Nephron (organoid): ENCODE measurements at regions not wholly inside any gene's neighbourhood (a gene's known extent, or its start where the extent isn't known, plus 50 kb on each side); places are given as distances from the start of the nearest gene placed in this dataset.
"Not testable (repeated sequence)": the region's sequence is repeated elsewhere in the genome, so short reads cannot be mapped to it uniquely, and the experiment has no call there.

ENCODE experiments used
- H3K27ac Mint-ChIP-seq, 3 experiments: 2 replicates each; pipeline ENCODE4 v1.8.0; 2020; ENCODE audit warnings: mixed read lengths in 3 of 3, mild to moderate bottlenecking in 2 of 3, moderate library complexity in 1 of 3
- H3K27me3 Mint-ChIP-seq: 2 replicates; pipeline ENCODE4 v1.8.0; 2021; ENCODE audit warnings: low read depth, mild to moderate bottlenecking, moderate library complexity, mixed read lengths
- H3K36me3 Mint-ChIP-seq: 2 replicates; pipeline ENCODE4 v1.8.0; 2020; ENCODE audit warnings: low read depth, mixed read lengths
- H3K4me1 Mint-ChIP-seq: 2 replicates; pipeline ENCODE4 v1.8.0; 2020; ENCODE audit warnings: mixed read lengths
- H3K4me3 Mint-ChIP-seq, 3 experiments: 2 replicates each; pipeline ENCODE4 v1.8.0; 2020; ENCODE audit warnings: mild to moderate bottlenecking in 3 of 3, mixed read lengths in 3 of 3, moderate library complexity in 2 of 3
- H3K9me3 Mint-ChIP-seq: 2 replicates; pipeline ENCODE4 v1.8.0; 2020; ENCODE audit warnings: mixed read lengths
- TF ChIP-seq, protein P1 (sequence below), 3 experiments: fragments of 200-600 bp; sonication (generic); IDR thresholded peaks; one replicate each; pipeline ENCODE4 v1.5.0; 2021; ENCODE audit warnings: antibody characterized with exemption in 3 of 3; ENCODE audit not compliant: unreplicated experiment in 3 of 3

DNA sequence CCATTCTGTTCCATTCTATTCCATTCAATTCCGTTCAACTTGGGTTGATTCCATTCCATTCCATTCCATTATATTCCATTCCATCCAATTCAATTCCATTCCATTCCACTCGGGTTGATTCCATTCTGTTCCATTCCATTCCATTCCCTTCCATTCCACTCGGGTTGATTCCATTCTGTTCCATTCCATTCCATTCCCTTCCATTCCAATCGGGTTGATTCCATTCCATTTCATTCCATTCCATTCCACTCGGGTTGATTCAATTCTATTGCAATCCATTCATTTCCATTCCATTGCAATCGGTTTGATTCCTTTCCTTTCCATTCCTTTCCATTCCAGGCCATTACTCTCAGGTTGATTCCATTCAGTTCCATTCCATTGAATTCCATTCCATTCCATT, 1138.4 kb downstream of the RPIA start:
- Mint-ChIP-seq H3K27me3 (no peaks in the 10 kb centered on the region), H3K4me3 (no peak overlapping the region), H3K4me1 (no peaks in the 10 kb centered on the region), H3K36me3 (peaks cover 41% of the 10 kb centered on the region), H3K27ac (no peak overlapping the region), H3K9me3 (peaks cover 10% of the 10 kb centered on the region)
- TF ChIP-seq, protein P1, sequence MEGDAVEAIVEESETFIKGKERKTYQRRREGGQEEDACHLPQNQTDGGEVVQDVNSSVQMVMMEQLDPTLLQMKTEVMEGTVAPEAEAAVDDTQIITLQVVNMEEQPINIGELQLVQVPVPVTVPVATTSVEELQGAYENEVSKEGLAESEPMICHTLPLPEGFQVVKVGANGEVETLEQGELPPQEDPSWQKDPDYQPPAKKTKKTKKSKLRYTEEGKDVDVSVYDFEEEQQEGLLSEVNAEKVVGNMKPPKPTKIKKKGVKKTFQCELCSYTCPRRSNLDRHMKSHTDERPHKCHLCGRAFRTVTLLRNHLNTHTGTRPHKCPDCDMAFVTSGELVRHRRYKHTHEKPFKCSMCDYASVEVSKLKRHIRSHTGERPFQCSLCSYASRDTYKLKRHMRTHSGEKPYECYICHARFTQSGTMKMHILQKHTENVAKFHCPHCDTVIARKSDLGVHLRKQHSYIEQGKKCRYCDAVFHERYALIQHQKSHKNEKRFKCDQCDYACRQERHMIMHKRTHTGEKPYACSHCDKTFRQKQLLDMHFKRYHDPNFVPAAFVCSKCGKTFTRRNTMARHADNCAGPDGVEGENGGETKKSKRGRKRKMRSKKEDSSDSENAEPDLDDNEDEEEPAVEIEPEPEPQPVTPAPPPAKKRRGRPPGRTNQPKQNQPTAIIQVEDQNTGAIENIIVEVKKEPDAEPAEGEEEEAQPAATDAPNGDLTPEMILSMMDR (IDR thresholded peaks at IDR 0.05; ENCODE audit: unreplicated experiment in 3 of 3): no peak

DNA sequence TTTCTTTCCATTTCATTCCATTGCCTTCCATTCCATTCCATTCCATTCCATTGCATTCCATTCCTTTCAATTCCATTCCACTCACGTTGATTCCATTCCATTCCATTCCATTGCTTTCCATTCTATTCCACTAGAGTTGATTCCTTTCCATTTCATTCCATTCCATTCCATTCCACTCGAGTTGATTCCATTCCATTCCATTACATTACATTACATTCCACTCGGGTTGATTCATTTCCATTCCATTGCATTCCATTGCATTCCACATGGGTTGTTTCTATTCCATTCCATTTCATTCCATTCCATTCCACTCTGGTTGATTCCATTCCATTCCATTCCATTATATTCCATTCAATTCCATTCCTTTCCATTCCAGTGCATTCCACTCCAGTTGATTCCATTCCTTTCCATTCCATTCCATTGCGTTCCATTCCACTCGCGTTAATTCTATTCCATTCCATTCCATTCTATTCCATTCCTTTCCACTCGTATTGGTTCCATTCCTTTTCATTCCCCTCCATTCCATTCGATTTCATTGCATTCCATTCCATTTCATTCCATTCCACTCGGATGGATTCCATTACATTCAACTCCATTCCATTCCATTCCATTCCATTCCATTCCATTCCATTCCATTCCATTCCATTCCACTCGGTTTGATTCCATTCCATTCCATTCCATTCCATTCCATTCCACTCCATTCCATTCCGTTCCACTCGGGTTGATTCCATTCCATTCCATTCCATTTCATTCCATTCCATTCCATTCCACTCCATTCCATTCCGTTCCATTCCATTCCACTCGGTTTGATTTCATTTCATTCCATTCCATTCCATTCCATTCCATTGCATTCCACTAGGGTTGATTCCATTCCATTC, 1139.1 kb downstream of the RPIA start:
- not testable (repeated sequence) for H3K4me3 Mint-ChIP-seq, H3K9me3 Mint-ChIP-seq, H3K27ac Mint-ChIP-seq, H3K27me3 Mint-ChIP-seq, H3K4me1 Mint-ChIP-seq
- peaks cover 41% of the 10 kb centered on the region for H3K36me3 Mint-ChIP-seq

DNA sequence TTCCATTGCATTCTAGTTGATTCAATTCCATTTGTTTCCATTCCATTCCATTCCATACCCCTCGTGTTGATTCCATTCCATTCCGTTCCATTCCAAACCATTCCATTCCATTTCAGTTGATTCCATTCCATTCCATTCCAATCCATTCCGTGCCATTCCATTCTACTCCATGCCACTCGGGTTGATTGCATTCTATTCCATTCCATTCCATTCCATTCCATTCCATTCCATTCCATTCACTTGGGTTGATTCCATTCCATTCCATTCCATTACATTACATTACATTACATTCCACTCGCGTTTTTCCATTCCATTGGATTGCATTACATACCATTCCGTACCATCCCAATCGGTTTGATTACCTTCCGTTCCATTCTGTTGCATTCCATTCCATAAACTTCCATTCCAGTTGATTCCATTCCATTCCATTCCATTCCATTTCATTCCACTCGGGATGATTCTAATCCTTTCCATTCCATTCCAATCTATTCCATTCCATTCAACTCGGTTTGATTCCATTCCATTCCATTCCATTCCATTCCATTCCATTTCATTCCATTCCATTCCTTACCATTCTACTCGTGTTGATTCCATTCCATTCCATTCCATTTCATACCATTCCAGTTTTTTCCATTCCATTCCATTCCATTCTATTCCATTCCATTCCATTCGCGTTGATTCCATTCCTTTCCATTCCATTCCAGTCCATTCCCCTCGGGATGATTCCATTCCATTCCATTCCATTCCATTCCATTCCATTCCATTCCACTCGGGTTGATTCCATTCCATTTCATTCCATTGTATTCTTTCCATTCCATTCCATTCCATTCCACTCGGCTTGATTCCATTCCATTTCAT, 1140.4 kb downstream of the RPIA start:
- TF ChIP-seq, protein P1 (IDR thresholded peaks at IDR 0.05; ENCODE audit: unreplicated experiment in 3 of 3): no peak
- peaks cover 48% of the 10 kb centered on the region for H3K36me3 Mint-ChIP-seq
- peaks cover 18% of the 10 kb centered on the region for H3K9me3 Mint-ChIP-seq
- no peak overlapping the region for H3K4me3 Mint-ChIP-seq
- no peaks in the 10 kb centered on the region for H3K27me3 Mint-ChIP-seq
- H3K27ac Mint-ChIP-seq: no peak overlapping the region
- H3K4me1 Mint-ChIP-seq: no peaks in the 10 kb centered on the region

DNA sequence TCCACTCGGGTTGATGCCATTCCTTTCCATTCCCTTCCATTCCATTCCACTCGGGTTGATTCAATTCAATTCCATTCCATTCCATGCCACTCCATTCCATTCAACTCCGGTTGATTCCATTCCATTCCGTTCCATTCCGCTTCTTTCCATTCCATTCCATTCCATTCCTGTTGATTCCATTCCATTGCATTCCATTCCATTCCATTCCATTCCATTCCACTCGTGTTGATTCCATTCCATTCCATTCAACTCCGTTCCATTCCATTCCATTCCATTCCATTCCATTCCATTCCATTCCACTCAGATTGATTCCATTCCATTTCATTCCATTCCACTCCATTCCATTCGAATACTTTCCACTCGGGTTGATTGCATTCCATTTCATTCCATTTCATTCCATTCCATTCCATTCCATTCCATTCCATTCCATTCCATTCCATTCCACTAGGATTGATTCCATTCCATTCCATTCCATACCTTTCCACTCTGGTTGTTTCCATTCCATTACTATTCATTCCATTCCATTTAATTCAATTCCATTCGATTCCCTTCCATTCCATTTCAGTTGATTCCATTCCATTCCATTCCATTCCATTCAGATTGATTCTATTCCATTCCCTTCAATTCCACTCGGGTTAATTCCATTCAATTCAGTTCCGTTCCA, 1141.8 kb downstream of the RPIA start:
- TF ChIP-seq, protein P1 (IDR thresholded peaks at IDR 0.05; ENCODE audit: unreplicated experiment in 3 of 3): no peak
- H3K4me3 Mint-ChIP-seq: no peak overlapping the region
- H3K27ac Mint-ChIP-seq: no peak overlapping the region
- peaks cover 57% of the 10 kb centered on the region for H3K36me3 Mint-ChIP-seq
- H3K27me3 Mint-ChIP-seq: no peaks in the 10 kb centered on the region
- peaks cover 20% of the 10 kb centered on the region for H3K9me3 Mint-ChIP-seq
- H3K4me1 Mint-ChIP-seq: no peaks in the 10 kb centered on the region

DNA sequence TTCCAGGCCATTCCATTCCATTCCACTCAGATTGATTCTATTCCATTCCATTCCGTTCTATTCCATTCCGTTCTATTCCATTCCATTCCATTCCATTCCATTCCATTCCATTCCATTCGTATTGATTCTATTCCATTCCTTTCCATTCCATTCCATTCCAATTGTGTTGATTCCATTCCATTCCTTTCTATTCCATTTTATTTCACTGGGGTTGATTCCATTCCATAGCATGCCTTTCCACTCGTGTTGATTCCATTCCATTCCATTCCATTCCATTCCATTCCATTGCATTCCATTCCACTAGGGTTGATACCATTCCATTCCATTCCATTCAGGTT, 1142.3 kb downstream of the RPIA start:
- Mint-ChIP-seq H3K4me1 (no peaks in the 10 kb centered on the region), H3K4me3 (no peak overlapping the region), H3K9me3 (peaks cover 20% of the 10 kb centered on the region), H3K27me3 (no peaks in the 10 kb centered on the region), H3K36me3 (peaks cover 62% of the 10 kb centered on the region), H3K27ac (no peak overlapping the region)
- TF ChIP-seq, protein P1 (IDR thresholded peaks at IDR 0.05; ENCODE audit: unreplicated experiment in 3 of 3): no peak

DNA sequence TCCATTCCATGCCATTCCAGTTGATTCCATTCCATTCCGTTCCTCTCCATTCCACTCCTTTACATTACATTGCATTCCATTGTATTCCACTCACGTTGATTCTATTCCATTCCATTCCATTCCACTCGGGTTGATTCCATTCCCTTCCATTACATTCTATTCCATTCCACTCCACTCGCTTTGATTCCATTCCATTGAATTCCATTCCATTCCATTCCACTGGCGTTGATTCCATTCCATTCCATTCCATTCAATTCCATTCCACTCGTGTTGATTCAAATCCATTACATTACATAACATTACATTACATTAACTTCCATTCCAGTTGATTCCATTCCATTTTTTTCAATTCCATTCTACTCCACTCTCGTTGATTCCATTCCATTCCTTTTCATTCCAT, 1142.8 kb downstream of the RPIA start:
- Mint-ChIP-seq H3K9me3 (peaks cover 20% of the 10 kb centered on the region), H3K4me3 (no peak overlapping the region), H3K27me3 (no peaks in the 10 kb centered on the region), H3K4me1 (no peaks in the 10 kb centered on the region), H3K27ac (no peak overlapping the region), H3K36me3 (peaks cover 60% of the 10 kb centered on the region)
- TF ChIP-seq, protein P1 (IDR thresholded peaks at IDR 0.05; ENCODE audit: unreplicated experiment in 3 of 3): no peak

DNA sequence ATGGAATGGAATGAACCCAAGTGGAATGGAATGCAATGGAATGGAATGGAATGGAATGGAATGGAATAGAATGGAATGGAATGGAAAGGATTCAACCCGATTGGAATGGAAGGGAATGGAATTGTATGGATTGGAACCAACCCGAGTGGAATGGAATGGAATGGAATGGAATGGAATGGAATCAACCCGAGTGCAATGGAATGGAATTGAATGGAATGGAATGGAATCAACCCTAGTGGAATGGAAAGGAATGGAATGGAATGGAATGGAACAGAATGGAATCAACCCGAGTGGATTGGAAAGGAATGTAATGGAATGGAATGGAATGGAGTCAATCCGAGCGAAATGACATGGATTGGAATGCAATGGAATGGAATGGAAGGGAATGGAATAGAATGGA, 1144.9 kb downstream of the RPIA start:
- H3K4me3 Mint-ChIP-seq, H3K4me1 Mint-ChIP-seq: not testable (repeated sequence)

More for the DNA sequence above, 1144.9 kb downstream of the RPIA start:
- not testable (repeated sequence) for H3K27ac Mint-ChIP-seq, H3K27me3 Mint-ChIP-seq
- peaks cover 27% of the 10 kb centered on the region for H3K9me3 Mint-ChIP-seq
- H3K36me3 Mint-ChIP-seq: peaks cover 52% of the 10 kb centered on the region
